ENCODE measurements at regions not wholly inside any gene's neighbourhood (a gene's known extent, or its start where the extent isn't known, plus 50 kb on each side); places are given as distances from the start of the nearest gene placed in this dataset.

GRCh38 chr3:176855901-176856486 lies 341.3 kb downstream of the TBL1XR1 start:
- 77 to 80% methylated on average over 2 of the region's 2 CpGs for WGBS, 2 donors
- no peak overlapping the region for H3K27ac ChIP-seq
- H3K27me3 ChIP-seq, result no peaks in the 10 kb centered on the region
- DNase-seq, result no peak
- H3K4me3 ChIP-seq, result no peak overlapping the region
- H3K36me3 ChIP-seq, result no peaks in the 10 kb centered on the region
- no peaks in the 10 kb centered on the region for H3K4me1 ChIP-seq
- no peak for TF ChIP-seq CTCF (IDR thresholded peaks at IDR 0.05)
- ATAC-seq, result no peak
- intact Hi-C loops (cut with DNase I), result loop anchor here in 1 of 10 donors (5.0 kb wide), 1 partner anchor 786 kb away; no protein-coding TSS in a partner anchor
- H3K9me3 ChIP-seq, result no peaks in the 10 kb centered on the region

- DNase-seq (no peak), ATAC-seq (no peak)
- Histone ChIP-seq H3K4me1 (no peaks in the 10 kb centered on the region), H3K9me3 (no peaks in the 10 kb centered on the region), H3K4me3 (no peak overlapping the region), H3K36me3 (no peaks in the 10 kb centered on the region), H3K27me3 (no peaks in the 10 kb centered on the region), H3K27ac (no peak overlapping the region)
- intact Hi-C loops (cut with DNase I), result loop anchor here in 1 of 10 donors (5.0 kb wide), 1 partner anchor 787 kb away; no protein-coding TSS in a partner anchor
- no peak for TF ChIP-seq CTCF (IDR thresholded peaks at IDR 0.05)
- WGBS, 2 donors, result 70 to 83% methylated on average over 4 of the region's 4 CpGs
Observed at GRCh38 chr3:176855213-176855612, 342.1 kb downstream of the TBL1XR1 start.

GRCh38 chr3:176850498-176850897 lies 346.8 kb downstream of the TBL1XR1 start:
- WGBS, 2 donors, result 63 to 66% methylated on average over 6 of the region's 6 CpGs
- TF ChIP-seq CTCF (IDR thresholded peaks at IDR 0.05), result no peak
- Histone ChIP-seq H3K27me3 (no peaks in the 10 kb centered on the region), H3K27ac (no peak overlapping the region), H3K4me3 (no peak overlapping the region), H3K4me1 (no peaks in the 10 kb centered on the region), H3K36me3 (no peaks in the 10 kb centered on the region), H3K9me3 (no peaks in the 10 kb centered on the region)
- intact Hi-C loops (cut with DNase I), result no loop called here
- no peak for ATAC-seq
- DNase-seq, result no peak

GRCh38 chr3:176848431-176849214 lies 348.7 kb downstream of the TBL1XR1 start:
- WGBS, 2 donors, result 60 to 73% methylated on average over 4 of the region's 4 CpGs
- H3K27ac ChIP-seq, result no peak overlapping the region
- H3K4me3 ChIP-seq, result no peak overlapping the region
- no peak for TF ChIP-seq CTCF (IDR thresholded peaks at IDR 0.05)
- H3K9me3 ChIP-seq, result no peaks in the 10 kb centered on the region
- H3K4me1 ChIP-seq, result no peaks in the 10 kb centered on the region
- ATAC-seq, result no peak
- intact Hi-C loops (cut with DNase I), result no loop called here
- no peaks in the 10 kb centered on the region for H3K27me3 ChIP-seq
- H3K36me3 ChIP-seq, result no peaks in the 10 kb centered on the region
- DNase-seq, result no peak

All from heart right ventricle (tissue), 16 donors.